Trophoblast cell (in vitro differentiated cells and primary cell): ENCODE measurements at regions not wholly inside any gene's neighbourhood (a gene's known extent, or its start where the extent isn't known, plus 50 kb on each side); places are given as distances from the start of the nearest gene placed in this dataset.

ENCODE experiments used
- DNase-seq, 2 donors: peaks; one replicate each; pipeline ENCODE4 v3.0.0-alpha.2; 2016
- H2AFZ ChIP-seq: 2 replicates; pipeline ENCODE4 v1.6.1; 2013; ENCODE audit warnings: low read length, moderate library complexity, mild to moderate bottlenecking; ENCODE audit not compliant: insufficient read depth, poor library complexity
- H2AK5ac ChIP-seq: 2 replicates; pipeline ENCODE4 v1.6.1; 2013; ENCODE audit warnings: mild to moderate bottlenecking, low read length
- H2BK120ac ChIP-seq: 2 replicates; pipeline ENCODE4 v1.6.1; 2013; ENCODE audit warnings: low read length, mild to moderate bottlenecking, moderate library complexity; ENCODE audit not compliant: insufficient read depth, poor library complexity
- H2BK12ac ChIP-seq: 2 replicates; pipeline ENCODE4 v1.6.1; 2013; ENCODE audit warnings: mild to moderate bottlenecking, low read length, moderate library complexity
- H2BK5ac ChIP-seq: 2 replicates; pipeline ENCODE4 v1.6.1; 2013; ENCODE audit warnings: low read length, low read depth, moderate library complexity, mild to moderate bottlenecking; ENCODE audit not compliant: poor library complexity
- H3K14ac ChIP-seq: 2 replicates; pipeline ENCODE4 v1.6.1; 2013; ENCODE audit warnings: mild to moderate bottlenecking, low read length
- H3K18ac ChIP-seq: 2 replicates; pipeline ENCODE4 v1.6.1; 2013; ENCODE audit warnings: mild to moderate bottlenecking, low read length
- H3K23ac ChIP-seq: 2 replicates; pipeline ENCODE4 v1.6.1; 2013; ENCODE audit warnings: low read length
- H3K27ac ChIP-seq: 2 replicates; pipeline ENCODE4 v1.5.1; 2013; ENCODE audit warnings: low read depth, mild to moderate bottlenecking, inconsistent platforms, low read length, moderate library complexity
- H3K27me3 ChIP-seq: 2 replicates; pipeline ENCODE4 v1.6.1; 2013; ENCODE audit warnings: inconsistent platforms, mild to moderate bottlenecking, low read length, moderate library complexity; ENCODE audit not compliant: insufficient read depth
- H3K36me3 ChIP-seq, 2 experiments: 1 replicate in 1 of 2; 2 replicates in 1 of 2; pipeline ENCODE4 v1.6.1; 2013; ENCODE audit warnings: low read length in 2 of 2, mild to moderate bottlenecking in 2 of 2, moderate library complexity in 1 of 2; ENCODE audit not compliant: insufficient read depth in 2 of 2, control insufficient read depth in 1 of 2
- H3K4ac ChIP-seq: 2 replicates; pipeline ENCODE4 v1.6.1; 2013; ENCODE audit warnings: low read depth, mild to moderate bottlenecking, low read length, moderate library complexity
- H3K4me1 ChIP-seq, 2 experiments: 1 replicate in 1 of 2; 2 replicates in 1 of 2; pipeline ENCODE4 v1.6.1; 2013; ENCODE audit warnings: low read length in 2 of 2, mild to moderate bottlenecking in 2 of 2, moderate library complexity in 1 of 2; ENCODE audit not compliant: insufficient read depth in 2 of 2, control insufficient read depth in 1 of 2
- H3K4me2 ChIP-seq: 2 replicates; pipeline ENCODE4 v1.6.1; 2013; ENCODE audit warnings: inconsistent platforms, mild to moderate bottlenecking, low read length, moderate library complexity
- H3K4me3 ChIP-seq: 2 replicates; pipeline ENCODE4 v1.5.1; 2013; ENCODE audit warnings: mild to moderate bottlenecking, low read depth, low read length, inconsistent platforms
- H3K79me1 ChIP-seq: one replicate; pipeline ENCODE4 v1.6.1; 2013; ENCODE audit warnings: low read length
- H3K79me2 ChIP-seq: 2 replicates; pipeline ENCODE4 v1.6.1; 2013; ENCODE audit warnings: low read length, mild to moderate bottlenecking; ENCODE audit not compliant: control insufficient read depth, insufficient read depth, poor library complexity
- H3K9ac ChIP-seq: 2 replicates; pipeline ENCODE4 v1.6.1; 2013; ENCODE audit warnings: mild to moderate bottlenecking, low read length
- H3K9me3 ChIP-seq: 2 replicates; pipeline ENCODE4 v1.6.1; 2013; ENCODE audit warnings: low read depth, mild to moderate bottlenecking, control low read depth, inconsistent platforms, low read length; ENCODE audit not compliant: insufficient read depth
- H4K12ac ChIP-seq: 2 replicates; pipeline ENCODE4 v1.6.1; 2013; ENCODE audit warnings: low read depth, mild to moderate bottlenecking, low read length, moderate library complexity
- H4K8ac ChIP-seq: 2 replicates; pipeline ENCODE4 v1.6.1; 2013; ENCODE audit warnings: low read depth, mild to moderate bottlenecking, low read length, moderate library complexity
- H4K91ac ChIP-seq: one replicate; pipeline ENCODE4 v1.6.1; 2013; ENCODE audit warnings: low read depth, mild to moderate bottlenecking, low read length, moderate library complexity
- WGBS: extraction: QIAGEN DNeasy Blood & Tissue Kit; methylation state at CpG from one replicate; pipeline ENCODE4 v1.1.7; 2013; ENCODE audit warnings: missing lambda C conversion rate; ENCODE audit not compliant: insufficient read length, insufficient coverage; ENCODE audit errors: extremely low coverage; 5-methylcytosine and 5-hydroxymethylcytosine counted together

- Histone ChIP-seq H3K14ac (no peak overlapping the region), H3K79me1 (no peaks in the 10 kb centered on the region), H3K4me1 (no peaks in the 10 kb centered on the region), H3K23ac (no peak overlapping the region), H3K27ac (no peak overlapping the region), H3K9me3 (no peaks in the 10 kb centered on the region), H3K36me3 (no peaks in the 10 kb centered on the region), H3K27me3 (no peaks in the 10 kb centered on the region), H2BK12ac (no peak overlapping the region), H3K18ac (no peak overlapping the region), H2AFZ (no peak overlapping the region), H3K4me2 (no peak overlapping the region), H4K8ac (no peak overlapping the region), H3K79me2 (peaks cover 2% of the 10 kb centered on the region), H2BK5ac (no peak overlapping the region), H2BK120ac (no peak overlapping the region), H3K4ac (no peak overlapping the region), H4K12ac (no peak overlapping the region), H3K9ac (no peak overlapping the region), H2AK5ac (no peak overlapping the region), H4K91ac (no peak overlapping the region), H3K4me3 (no peak overlapping the region)
- DNase-seq: no peak
- no CpG with 5 or more reads among the region's 4 CpGs for WGBS
Measured at GRCh38 chr6:144416244-144416643, 131.1 kb downstream of the UTRN start.

- Histone ChIP-seq H3K9ac (no peak overlapping the region), H3K79me1 (no peaks in the 10 kb centered on the region), H3K4ac (no peak overlapping the region), H4K12ac (no peak overlapping the region), H2BK120ac (no peak overlapping the region), H4K91ac (no peak overlapping the region), H3K36me3 (no peaks in the 10 kb centered on the region), H3K14ac (no peak overlapping the region), H2AK5ac (no peak overlapping the region), H3K4me2 (no peak overlapping the region), H3K18ac (no peak overlapping the region), H2BK12ac (no peak overlapping the region), H3K23ac (no peak overlapping the region), H3K27ac (no peak overlapping the region), H3K4me3 (no peak overlapping the region), H3K79me2 (peaks cover 2% of the 10 kb centered on the region), H3K9me3 (no peaks in the 10 kb centered on the region), H3K4me1 (no peaks in the 10 kb centered on the region), H2AFZ (no peak overlapping the region), H3K27me3 (no peaks in the 10 kb centered on the region), H4K8ac (no peak overlapping the region), H2BK5ac (no peak overlapping the region)
- WGBS: no CpG with 5 or more reads among the region's 1 CpG
- DNase-seq: no peak
Measured at GRCh38 chr6:144416773-144417172, 131.6 kb downstream of the UTRN start.

- H3K4me3 ChIP-seq: no peak overlapping the region
- no peaks in the 10 kb centered on the region for H3K27me3 ChIP-seq
- no peak overlapping the region for H4K12ac ChIP-seq
- no peak overlapping the region for H3K4me2 ChIP-seq
- no peak overlapping the region for H3K9ac ChIP-seq
- no peak overlapping the region for H3K23ac ChIP-seq
- no peak overlapping the region for H3K18ac ChIP-seq
- no peaks in the 10 kb centered on the region for H3K79me1 ChIP-seq
- peaks cover 2% of the 10 kb centered on the region for H3K79me2 ChIP-seq
- H2BK12ac ChIP-seq: no peak overlapping the region
- H4K91ac ChIP-seq: no peak overlapping the region
- no peak for DNase-seq
- H3K9me3 ChIP-seq: no peaks in the 10 kb centered on the region
- no peak overlapping the region for H4K8ac ChIP-seq
- H3K14ac ChIP-seq: no peak overlapping the region
- H2BK120ac ChIP-seq: no peak overlapping the region
- no peak overlapping the region for H2BK5ac ChIP-seq
- no peak overlapping the region for H2AFZ ChIP-seq
- H3K27ac ChIP-seq: no peak overlapping the region
- H3K36me3 ChIP-seq: no peaks in the 10 kb centered on the region
- H3K4ac ChIP-seq: no peak overlapping the region
- no peaks in the 10 kb centered on the region for H3K4me1 ChIP-seq
- no peak overlapping the region for H2AK5ac ChIP-seq
Measured at GRCh38 chr6:144417681-144418080, 132.5 kb downstream of the UTRN start.

- H3K4ac ChIP-seq: no peak overlapping the region
- H4K91ac ChIP-seq: no peak overlapping the region
- no peak overlapping the region for H3K23ac ChIP-seq
- WGBS: no CpG with 5 or more reads among the region's 6 CpGs
- H3K27ac ChIP-seq: no peak overlapping the region
- peaks cover 0 to under 1% of the 10 kb centered on the region in 2 experiments for H3K36me3 ChIP-seq
- no peak overlapping the region for H3K14ac ChIP-seq
- no peak overlapping the region for H2BK12ac ChIP-seq
- H2AFZ ChIP-seq: no peak overlapping the region
- H4K12ac ChIP-seq: no peak overlapping the region
- H3K79me1 ChIP-seq: no peaks in the 10 kb centered on the region
- no peaks in the 10 kb centered on the region for H3K27me3 ChIP-seq
- H4K8ac ChIP-seq: no peak overlapping the region
- H3K9ac ChIP-seq: no peak overlapping the region
- H3K18ac ChIP-seq: no peak overlapping the region
- no peak overlapping the region for H2BK5ac ChIP-seq
- peaks cover 5 to 6% of the 10 kb centered on the region in 2 experiments for H3K4me1 ChIP-seq
- no peak overlapping the region for H2AK5ac ChIP-seq
- no peak overlapping the region for H3K4me2 ChIP-seq
- no peak overlapping the region for H3K4me3 ChIP-seq
- DNase-seq: no peak
- no peaks in the 10 kb centered on the region for H3K9me3 ChIP-seq
- H2BK120ac ChIP-seq: no peak overlapping the region
- no peaks in the 10 kb centered on the region for H3K79me2 ChIP-seq
Measured at GRCh38 chr6:144418959-144419545, 133.9 kb downstream of the UTRN start.
